Endothelial cell of umbilical vein (primary cell): ENCODE measurements at regions not wholly inside any gene's neighbourhood (a gene's known extent, or its start where the extent isn't known, plus 50 kb on each side); places are given as distances from the start of the nearest gene placed in this dataset.

Experiments used
- BruUV-seq: library from RNA; stranded (reverse); fragments of 400-500 nt; replicated peaks from 2 replicates; lab custom pipeline; 2021; lab: Mats Ljungman, UMichigan
- CTCF ChIA-PET: fragments of 300-600, 350-600 bp; sonication (Branson Sonifier 250); formaldehyde crosslinking; loops from one replicate; lab custom pipeline; 2021; ENCODE audit warnings: antibody characterized with exemption, inconsistent platforms; lab: Charles Lee
- POLR2A ChIA-PET: fragments of 300-600, 350-600 bp; sonication (Branson Sonifier 250); formaldehyde crosslinking; loops from one replicate; lab custom pipeline; 2021; ENCODE audit warnings: antibody characterized with exemption, inconsistent platforms; lab: Charles Lee
- DNase-seq: peaks from one replicate; pipeline ENCODE4 v3.0.0-alpha.2; 2011; ENCODE audit warnings: low read depth, low spot score
- FAIRE-seq: peaks from 2 replicates; lab custom pipeline; 2011; peaks lifted over from hg19 to GRCh38; lab: Jason Lieb, UNC
- H2AFZ ChIP-seq: 2 replicates; pipeline ENCODE4 v1.6.0; 2012; ENCODE audit warnings: low read depth, low read length, control low read depth, inconsistent platforms
- H3K27ac ChIP-seq: 2 replicates; pipeline ENCODE4 v1.5.1; 2011; ENCODE audit warnings: low read depth, mild to moderate bottlenecking, control low read depth, low read length, moderate library complexity; ENCODE audit not compliant: insufficient read depth
- H3K27me3 ChIP-seq, 2 experiments: 2 replicates each; pipeline versions ENCODE4 v1.6.0 to v1.6.1; 2011; ENCODE audit warnings: low read length in 2 of 2, mixed read lengths in 1 of 2; ENCODE audit not compliant: control insufficient read depth in 2 of 2, insufficient read depth in 2 of 2
- H3K36me3 ChIP-seq, 2 experiments: 2 replicates in 1 of 2; 3 replicates in 1 of 2; pipeline ENCODE4 v1.5.1; 2011; ENCODE audit warnings: low read length in 2 of 2, mild to moderate bottlenecking in 1 of 2, moderate library complexity in 1 of 2; ENCODE audit not compliant: control insufficient read depth in 2 of 2, insufficient read depth in 2 of 2; ENCODE audit errors: extremely low read depth in 1 of 2
- H3K4me1 ChIP-seq: 3 replicates; pipeline ENCODE4 v1.5.1; 2011; ENCODE audit warnings: mild to moderate bottlenecking, low read length; ENCODE audit not compliant: control insufficient read depth, insufficient read depth; ENCODE audit errors: extremely low read depth
- H3K4me2 ChIP-seq: 2 replicates; pipeline ENCODE4 v1.6.1; 2011; ENCODE audit warnings: low read length, control low read depth, mixed read lengths; ENCODE audit not compliant: insufficient read depth
- H3K4me3 ChIP-seq, 3 experiments: fragments of 200-600 bp in 1 of 3; sonication (generic), shearing (Covaris generic) in 1 of 3; replicated peaks in 1 of 3; 2 replicates each; pipeline ENCODE4 v1.5.1; 2011 to 2016; ENCODE audit warnings: control low read depth in 3 of 3, low read length in 3 of 3, mild to moderate bottlenecking in 2 of 3, inconsistent platforms in 1 of 3, low read depth in 1 of 3, moderate library complexity in 1 of 3; ENCODE audit not compliant: insufficient read depth in 1 of 3
- H3K79me2 ChIP-seq: 2 replicates; pipeline ENCODE4 v1.6.0; 2012; ENCODE audit warnings: low read length, inconsistent platforms; ENCODE audit not compliant: control insufficient read depth, insufficient read depth
- H3K9ac ChIP-seq: replicated peaks from 2 replicates; pipeline ENCODE3; 2011; ENCODE audit warnings: low read length, control low read depth; ENCODE audit not compliant: insufficient read depth; ENCODE audit errors: extremely low read depth
- H3K9me1 ChIP-seq: replicated peaks from 3 replicates; pipeline ENCODE4 v1.6.0; 2011; ENCODE audit warnings: mild to moderate bottlenecking, low read length; ENCODE audit not compliant: control insufficient read depth, insufficient read depth; ENCODE audit errors: extremely low read depth
- H3K9me3 ChIP-seq: replicated peaks from 2 replicates; pipeline ENCODE4 v1.5.1; 2012; ENCODE audit warnings: low read length, inconsistent platforms; ENCODE audit not compliant: control insufficient read depth, insufficient read depth
- H4K20me1 ChIP-seq: replicated peaks from 2 replicates; pipeline ENCODE3; 2011; ENCODE audit warnings: mild to moderate bottlenecking, low read length; ENCODE audit not compliant: control insufficient read depth, insufficient read depth; ENCODE audit errors: extremely low read depth
- EZH2 ChIP-seq: IDR thresholded peaks from 2 replicates; pipeline ENCODE4 v1.6.1; 2012; ENCODE audit warnings: borderline replicate concordance, low read depth, mild to moderate bottlenecking, moderate library complexity, low read length, inconsistent platforms; ENCODE audit not compliant: severe bottlenecking
- FOS ChIP-seq: IDR thresholded peaks from 2 replicates; pipeline ENCODE4 v1.6.1; 2011; ENCODE audit warnings: mild to moderate bottlenecking, low read length, moderate library complexity, borderline replicate concordance; ENCODE audit not compliant: insufficient read depth
- GATA2 ChIP-seq: IDR thresholded peaks from 2 replicates; pipeline ENCODE4 v1.7.0; 2011; ENCODE audit warnings: low read depth, mild to moderate bottlenecking, moderate library complexity, mixed read lengths, low read length; ENCODE audit not compliant: insufficient read length, insufficient read depth
- JUN ChIP-seq: IDR thresholded peaks from 2 replicates; pipeline ENCODE4 v1.6.1; 2011; ENCODE audit warnings: borderline replicate concordance, low read depth; ENCODE audit not compliant: insufficient read length, insufficient read depth
- MYC ChIP-seq: IDR thresholded peaks from one replicate; pipeline ENCODE4 v1.6.1; 2011; ENCODE audit warnings: mild to moderate bottlenecking, low read depth, low read length
- POLR2A ChIP-seq: IDR thresholded peaks from 2 replicates; pipeline ENCODE4 v1.6.1; 2012; ENCODE audit warnings: low read depth, mild to moderate bottlenecking, control low read depth, low read length
- POLR2AphosphoS5 ChIP-seq: IDR thresholded peaks from 2 replicates; pipeline ENCODE4 v1.6.1; 2012; ENCODE audit warnings: low read depth, mild to moderate bottlenecking, control low read depth, low read length, moderate library complexity; ENCODE audit not compliant: insufficient read depth
- dilution Hi-C: fragments of 300-500 bp; cut with MboI; formaldehyde crosslinking; loops from one replicate; pipeline ENCODE4 v1.15.0; 2019; ENCODE audit warnings: low sequenced_read_pairs; ENCODE audit not compliant: extremely low pct_ligation_motif_present
- intact Hi-C: fragments of 100-400 bp; cut with micrococcal nuclease; formaldehyde crosslinking; loops from one replicate; pipeline ENCODE4 v1.10.0; 2022
- TF ChIP-seq, protein P1 (sequence below), 2 donors: IDR thresholded peaks; 1 replicate in 1 of 2; 2 replicates in 1 of 2; pipeline ENCODE4 v1.5.1; 2011; ENCODE audit warnings: low read length in 2 of 2, mild to moderate bottlenecking in 2 of 2, moderate library complexity in 2 of 2, control low read depth in 1 of 2, inconsistent platforms in 1 of 2, low read depth in 1 of 2; ENCODE audit not compliant: insufficient read depth in 1 of 2; ENCODE audit errors: extremely low read depth in 1 of 2
- TF ChIP-seq, protein P2 (sequence below): IDR thresholded peaks from 2 replicates; pipeline ENCODE4 v1.6.1; 2011; ENCODE audit not compliant: insufficient read depth, insufficient read length

DNA sequence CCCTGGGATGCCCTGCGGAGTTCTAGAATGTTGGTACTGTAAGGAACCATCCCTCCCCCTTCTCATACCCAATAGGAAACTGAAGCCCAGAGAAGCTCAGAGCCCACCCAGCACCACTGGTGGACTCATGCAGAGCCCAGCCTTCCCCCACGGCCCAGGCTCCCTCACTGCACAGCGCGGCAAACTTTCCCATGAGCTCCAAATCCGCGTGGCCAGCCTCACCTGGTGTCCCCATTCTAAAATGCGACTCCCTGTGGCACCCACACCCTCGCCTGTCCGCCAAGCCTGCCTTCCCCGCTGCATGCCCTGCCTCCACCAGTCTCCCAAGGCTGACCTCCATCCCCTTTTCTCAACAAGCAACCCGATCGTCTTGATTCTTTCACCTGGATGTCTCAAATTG is 51.1 kb downstream of the PTGR3 start:
- no TSS peak for BruUV-seq

DNA sequence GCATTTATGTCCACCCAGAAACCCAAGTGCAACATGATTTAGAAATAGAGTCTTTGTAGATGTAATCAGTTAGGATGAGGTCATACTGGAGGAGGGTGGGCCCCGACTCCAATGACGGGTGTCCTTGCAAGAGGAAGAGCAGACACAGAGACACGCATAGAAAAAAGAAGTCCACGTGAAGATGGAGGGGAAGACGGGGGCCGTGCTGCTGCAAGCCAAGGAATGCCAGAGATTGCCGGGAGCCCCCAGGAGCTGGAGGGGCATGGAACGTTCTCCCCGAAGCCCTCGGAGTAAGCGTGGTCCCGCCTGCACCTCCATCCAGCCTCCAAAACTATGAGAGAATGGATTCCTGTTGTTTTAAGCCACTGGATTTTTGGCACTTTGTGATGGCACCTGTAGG is 51.6 kb downstream of the PTGR3 start:
- no peak for TF ChIP-seq EZH2
- TF ChIP-seq, protein P1, sequence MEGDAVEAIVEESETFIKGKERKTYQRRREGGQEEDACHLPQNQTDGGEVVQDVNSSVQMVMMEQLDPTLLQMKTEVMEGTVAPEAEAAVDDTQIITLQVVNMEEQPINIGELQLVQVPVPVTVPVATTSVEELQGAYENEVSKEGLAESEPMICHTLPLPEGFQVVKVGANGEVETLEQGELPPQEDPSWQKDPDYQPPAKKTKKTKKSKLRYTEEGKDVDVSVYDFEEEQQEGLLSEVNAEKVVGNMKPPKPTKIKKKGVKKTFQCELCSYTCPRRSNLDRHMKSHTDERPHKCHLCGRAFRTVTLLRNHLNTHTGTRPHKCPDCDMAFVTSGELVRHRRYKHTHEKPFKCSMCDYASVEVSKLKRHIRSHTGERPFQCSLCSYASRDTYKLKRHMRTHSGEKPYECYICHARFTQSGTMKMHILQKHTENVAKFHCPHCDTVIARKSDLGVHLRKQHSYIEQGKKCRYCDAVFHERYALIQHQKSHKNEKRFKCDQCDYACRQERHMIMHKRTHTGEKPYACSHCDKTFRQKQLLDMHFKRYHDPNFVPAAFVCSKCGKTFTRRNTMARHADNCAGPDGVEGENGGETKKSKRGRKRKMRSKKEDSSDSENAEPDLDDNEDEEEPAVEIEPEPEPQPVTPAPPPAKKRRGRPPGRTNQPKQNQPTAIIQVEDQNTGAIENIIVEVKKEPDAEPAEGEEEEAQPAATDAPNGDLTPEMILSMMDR (IDR thresholded peaks at IDR 0.05; ENCODE audit: extremely low read depth in 1 of 2, insufficient read depth in 1 of 2, low read depth in 1 of 2, low read length in 2 of 2): no peak
- no peak for TF ChIP-seq POLR2A
- TF ChIP-seq GATA2: no peak
- no peak for TF ChIP-seq POLR2AphosphoS5
- no peak for TF ChIP-seq MYC
- TF ChIP-seq, protein P2, sequence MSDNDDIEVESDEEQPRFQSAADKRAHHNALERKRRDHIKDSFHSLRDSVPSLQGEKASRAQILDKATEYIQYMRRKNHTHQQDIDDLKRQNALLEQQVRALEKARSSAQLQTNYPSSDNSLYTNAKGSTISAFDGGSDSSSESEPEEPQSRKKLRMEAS: no peak
- TF ChIP-seq FOS: no peak
- TF ChIP-seq JUN: no peak
- Histone ChIP-seq H3K9me3 (no peaks in the 10 kb centered on the region), H3K9ac (no peak overlapping the region), H4K20me1 (no peaks in the 10 kb centered on the region), H3K4me1 (no peaks in the 10 kb centered on the region), H3K27ac (no peak overlapping the region), H3K79me2 (no peaks in the 10 kb centered on the region), H3K27me3 (peaks cover 0 to 5% of the 10 kb centered on the region in 2 experiments), H3K36me3 (no peaks in the 10 kb centered on the region), H2AFZ (no peak overlapping the region), H3K4me2 (no peak overlapping the region), H3K4me3 (no peak overlapping the region), H3K9me1 (no peaks in the 10 kb centered on the region)
- intact Hi-C loops: no loop called here
- no peak for DNase-seq
- dilution Hi-C loops: no loop called here
- ChIA-PET POLR2A (no interaction called here), CTCF (no interaction called here)
- no peak for FAIRE-seq
- BruUV-seq: no TSS peak

More for the DNA sequence above, 51.1 kb downstream of the PTGR3 start:
- H3K79me2 ChIP-seq: no peaks in the 10 kb centered on the region
- H4K20me1 ChIP-seq: no peaks in the 10 kb centered on the region
- H3K4me3 ChIP-seq: no peak overlapping the region
- H3K27me3 ChIP-seq: peaks cover 0 to 5% of the 10 kb centered on the region in 2 experiments
- H3K9me1 ChIP-seq: no peaks in the 10 kb centered on the region
- CTCF ChIA-PET: interaction anchor here (1.1 kb wide), 1 partner anchor 14 kb away, joined by 3 read pairs; no protein-coding TSS in a partner anchor
- H2AFZ ChIP-seq: no peak overlapping the region
- intact Hi-C loops (no loop called here), dilution Hi-C loops (no loop called here)
- H3K36me3 ChIP-seq: no peaks in the 10 kb centered on the region
- no peak overlapping the region for H3K4me2 ChIP-seq
- no peaks in the 10 kb centered on the region for H3K4me1 ChIP-seq
- H3K9me3 ChIP-seq: no peaks in the 10 kb centered on the region
- FAIRE-seq: no peak
- no peak overlapping the region for H3K27ac ChIP-seq
- TF ChIP-seq MYC (no peak), FOS (no peak), JUN (no peak), POLR2A (no peak), EZH2 (no peak)
- TF ChIP-seq, protein P2: no peak
- no peak for DNase-seq
- H3K9ac ChIP-seq: no peak overlapping the region
- POLR2A ChIA-PET: no interaction called here
